HepG2 (cell line): ENCODE measurements at regions not wholly inside any gene's neighbourhood (a gene's known extent, or its start where the extent isn't known, plus 50 kb on each side); places are given as distances from the start of the nearest gene placed in this dataset.
"Not testable (repeated sequence)": the region's sequence is repeated elsewhere in the genome, so short reads cannot be mapped to it uniquely, and the experiment has no call there.

Experiments
- ATAC-seq: fragments of 200-7000 bp; cut with Tn5 transposase; 3 replicates; pipeline ENCODE4 v1.9.1; 2020; ENCODE audit warnings: mild to moderate bottlenecking, moderate library complexity
- BruUV-seq: library from RNA; stranded (reverse); fragments of 400-500 nt; replicated peaks from 2 replicates; lab custom pipeline; 2021; lab: Mats Ljungman, UMichigan
- CTCF ChIA-PET: fragments of 300-600 bp; formaldehyde crosslinking; extraction: SDS; loops from one replicate; lab custom pipeline; 2021; ENCODE audit warnings: low total read pairs, inconsistent platforms, low intra/inter-chr PET ratio; lab: Yijun Ruan, JAX
- POLR2A ChIA-PET: fragments of 350-600 bp; sonication (Branson Sonifier 250); formaldehyde crosslinking; loops from one replicate; lab custom pipeline; 2020; ENCODE audit warnings: antibody characterized with exemption, inconsistent platforms; lab: Yijun Ruan, JAX
- DNase-seq: peaks from one replicate; pipeline ENCODE4 v3.0.0-alpha.2; 2015; ENCODE audit warnings: low spot score
- FAIRE-seq: peaks from 3 replicates; lab custom pipeline; 2011; peaks lifted over from hg19 to GRCh38; lab: Jason Lieb, UNC
- H2AFZ ChIP-seq: one replicate; pipeline ENCODE4 v1.6.1; 2011; ENCODE audit warnings: low read length, inconsistent platforms
- H3K27ac ChIP-seq: fragments of 300-600 bp; 3 replicates; pipeline ENCODE4 v1.8.0; 2011; ENCODE audit warnings: mixed run types, mild to moderate bottlenecking, mixed read lengths, low read length, inconsistent platforms; ENCODE audit not compliant: insufficient read depth; ENCODE audit errors: extremely low read length
- H3K27me3 ChIP-seq, 2 experiments: fragments of 200-600 bp in 1 of 2; 2 replicates in 1 of 2; 3 replicates in 1 of 2; pipeline versions ENCODE4 v1.6.0 to v1.8.0; 2011; ENCODE audit warnings: low read length in 2 of 2, mild to moderate bottlenecking in 2 of 2, moderate library complexity in 2 of 2, inconsistent platforms in 1 of 2; ENCODE audit not compliant: insufficient read depth in 2 of 2, control insufficient read depth in 1 of 2
- H3K36me3 ChIP-seq, 2 experiments: fragments of 200-600 bp in 1 of 2; replicated peaks in 1 of 2; 2 replicates in 1 of 2; 3 replicates in 1 of 2; pipeline versions ENCODE4 v1.5.1 to v1.8.0; 2011; ENCODE audit warnings: low read length in 2 of 2, inconsistent platforms in 1 of 2; ENCODE audit not compliant: insufficient read depth in 2 of 2, control insufficient read depth in 1 of 2
- H3K4me1 ChIP-seq: 2 replicates; pipeline ENCODE4 v1.5.1; 2012; ENCODE audit warnings: low read length, inconsistent platforms; ENCODE audit not compliant: insufficient read depth
- H3K4me2 ChIP-seq: 2 replicates; pipeline ENCODE4 v1.6.0; 2011; ENCODE audit warnings: low read depth, low read length, inconsistent platforms
- H3K4me3 ChIP-seq, 3 experiments: fragments of 200-600 bp in 1 of 3; sonication (generic), shearing (Covaris generic) in 1 of 3; replicated peaks in 1 of 3; 2 replicates each; pipeline ENCODE4 v1.5.1; 2011 to 2016; ENCODE audit warnings: low read length in 3 of 3, inconsistent platforms in 2 of 3, low read depth in 2 of 3, mild to moderate bottlenecking in 2 of 3, control low read depth in 1 of 3, mixed read lengths in 1 of 3; ENCODE audit not compliant: insufficient read depth in 1 of 3
- H3K79me2 ChIP-seq: one replicate; pipeline ENCODE4 v1.6.1; 2011; ENCODE audit warnings: low read length, inconsistent platforms; ENCODE audit not compliant: insufficient read depth
- H3K9ac ChIP-seq: 2 replicates; pipeline ENCODE4 v1.6.0; 2011; ENCODE audit warnings: mild to moderate bottlenecking, low read depth, low read length, inconsistent platforms; ENCODE audit not compliant: insufficient read depth
- H3K9me3 ChIP-seq: 2 replicates; pipeline ENCODE4 v1.5.1; 2012; ENCODE audit warnings: mild to moderate bottlenecking, low read length
- H4K20me1 ChIP-seq: 2 replicates; pipeline ENCODE4 v1.6.0; 2011; ENCODE audit warnings: inconsistent platforms, mild to moderate bottlenecking, low read length, moderate library complexity; ENCODE audit not compliant: insufficient read depth
- DDIT3 ChIP-seq: sonication (generic); formaldehyde crosslinking; IDR thresholded peaks from 2 replicates; pipeline ENCODE4 v1.4.0; 2020; ENCODE audit warnings: mild to moderate bottlenecking, missing genetic modification reagents
- DMTF1 ChIP-seq: sonication (generic); formaldehyde crosslinking; IDR thresholded peaks from 2 replicates; pipeline ENCODE4 v1.4.0; 2020; ENCODE audit warnings: mild to moderate bottlenecking, missing genetic modification reagents
- RBAK ChIP-seq: sonication (generic); formaldehyde crosslinking; IDR thresholded peaks from 2 replicates; pipeline ENCODE4 v1.5.1; 2020; ENCODE audit warnings: mild to moderate bottlenecking, missing genetic modification reagents
- ZNF260 ChIP-seq: sonication (generic); formaldehyde crosslinking; IDR thresholded peaks from 2 replicates; pipeline ENCODE4 v1.4.0; 2020; ENCODE audit warnings: missing genetic modification reagents, low read depth, mild to moderate bottlenecking, borderline replicate concordance
- ZNF44 ChIP-seq: sonication (generic); formaldehyde crosslinking; IDR thresholded peaks from 2 replicates; pipeline ENCODE4 v1.5.1; 2020; ENCODE audit warnings: mild to moderate bottlenecking, missing genetic modification reagents
- WGBS: methylation state at CpG from one replicate; pipeline ENCODE4 v1.1.6; 2017; ENCODE audit warnings: low lambda C conversion rate; 5-methylcytosine and 5-hydroxymethylcytosine counted together
- in situ Hi-C: cut with HindIII; loops from 2 replicates; pipeline ENCODE4 v1.10.0; 2017; ENCODE audit warnings: low pct_unique_long_range_greater_than_20kb; ENCODE audit not compliant: extremely low pct_ligation_motif_present
- intact Hi-C: fragments of 100-400 bp; cut with micrococcal nuclease; formaldehyde crosslinking; loops from one replicate; pipeline ENCODE4 v1.10.0; 2022; ENCODE audit not compliant: unreplicated experiment
- TF ChIP-seq, protein P1 (sequence below): sonication (generic); formaldehyde crosslinking; IDR thresholded peaks from 2 replicates; pipeline ENCODE4 v1.4.0; 2020; ENCODE audit warnings: low read depth, missing genetic modification reagents
- TF ChIP-seq, protein P2 (sequence below): IDR thresholded peaks from 2 replicates; pipeline ENCODE4 v1.6.1; 2016; ENCODE audit warnings: control low read depth

GRCh38 chr3:150270883-150271590 lies 137.1 kb upstream of the TSC22D2 start (continued):
- no peak for TF ChIP-seq DMTF1 (CRISPR knock-in tag)
- TF ChIP-seq, protein P1, sequence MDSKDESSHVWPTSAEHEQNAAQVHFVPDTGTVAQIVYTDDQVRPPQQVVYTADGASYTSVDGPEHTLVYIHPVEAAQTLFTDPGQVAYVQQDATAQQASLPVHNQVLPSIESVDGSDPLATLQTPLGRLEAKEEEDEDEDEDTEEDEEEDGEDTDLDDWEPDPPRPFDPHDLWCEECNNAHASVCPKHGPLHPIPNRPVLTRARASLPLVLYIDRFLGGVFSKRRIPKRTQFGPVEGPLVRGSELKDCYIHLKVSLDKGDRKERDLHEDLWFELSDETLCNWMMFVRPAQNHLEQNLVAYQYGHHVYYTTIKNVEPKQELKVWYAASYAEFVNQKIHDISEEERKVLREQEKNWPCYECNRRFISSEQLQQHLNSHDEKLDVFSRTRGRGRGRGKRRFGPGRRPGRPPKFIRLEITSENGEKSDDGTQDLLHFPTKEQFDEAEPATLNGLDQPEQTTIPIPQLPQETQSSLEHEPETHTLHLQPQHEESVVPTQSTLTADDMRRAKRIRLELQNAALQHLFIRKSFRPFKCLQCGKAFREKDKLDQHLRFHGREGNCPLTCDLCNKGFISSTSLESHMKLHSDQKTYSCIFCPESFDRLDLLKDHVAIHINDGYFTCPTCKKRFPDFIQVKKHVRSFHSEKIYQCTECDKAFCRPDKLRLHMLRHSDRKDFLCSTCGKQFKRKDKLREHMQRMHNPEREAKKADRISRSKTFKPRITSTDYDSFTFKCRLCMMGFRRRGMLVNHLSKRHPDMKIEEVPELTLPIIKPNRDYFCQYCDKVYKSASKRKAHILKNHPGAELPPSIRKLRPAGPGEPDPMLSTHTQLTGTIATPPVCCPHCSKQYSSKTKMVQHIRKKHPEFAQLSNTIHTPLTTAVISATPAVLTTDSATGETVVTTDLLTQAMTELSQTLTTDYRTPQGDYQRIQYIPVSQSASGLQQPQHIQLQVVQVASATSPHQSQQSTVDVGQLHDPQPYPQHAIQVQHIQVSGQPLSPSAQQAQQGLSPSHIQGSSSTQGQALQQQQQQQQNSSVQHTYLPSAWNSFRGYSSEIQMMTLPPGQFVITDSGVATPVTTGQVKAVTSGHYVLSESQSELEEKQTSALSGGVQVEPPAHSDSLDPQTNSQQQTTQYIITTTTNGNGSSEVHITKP (CRISPR knock-in tag), result no peak
- TF ChIP-seq ZNF260, result no peak
- no peak for TF ChIP-seq ZNF44 (CRISPR knock-in tag)
- TF ChIP-seq RBAK, result no peak
- TF ChIP-seq, protein P2, sequence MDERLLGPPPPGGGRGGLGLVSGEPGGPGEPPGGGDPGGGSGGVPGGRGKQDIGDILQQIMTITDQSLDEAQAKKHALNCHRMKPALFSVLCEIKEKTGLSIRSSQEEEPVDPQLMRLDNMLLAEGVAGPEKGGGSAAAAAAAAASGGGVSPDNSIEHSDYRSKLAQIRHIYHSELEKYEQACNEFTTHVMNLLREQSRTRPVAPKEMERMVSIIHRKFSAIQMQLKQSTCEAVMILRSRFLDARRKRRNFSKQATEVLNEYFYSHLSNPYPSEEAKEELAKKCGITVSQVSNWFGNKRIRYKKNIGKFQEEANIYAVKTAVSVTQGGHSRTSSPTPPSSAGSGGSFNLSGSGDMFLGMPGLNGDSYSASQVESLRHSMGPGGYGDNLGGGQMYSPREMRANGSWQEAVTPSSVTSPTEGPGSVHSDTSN, result no peak
- no peak for TF ChIP-seq DDIT3 (CRISPR knock-in tag)

DNA sequence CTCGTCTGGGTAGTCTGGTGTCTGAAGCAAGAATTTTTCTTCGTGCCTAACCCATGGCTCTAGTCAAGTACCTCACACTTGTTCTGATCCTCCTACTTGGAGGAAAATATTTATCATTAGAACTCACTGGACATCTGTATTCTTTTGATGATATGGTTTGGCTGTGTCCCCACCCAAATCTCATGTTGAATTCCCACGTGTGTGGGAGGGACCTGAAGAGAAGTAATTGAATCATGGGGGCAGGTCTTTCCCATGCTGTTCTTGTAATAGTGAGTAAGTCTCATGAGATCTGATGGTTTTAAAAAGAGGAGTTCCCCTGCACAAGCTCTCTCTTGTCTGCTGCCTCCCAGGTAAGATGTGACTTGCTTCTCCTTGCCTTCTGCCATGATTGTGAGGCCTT lies 137.7 kb upstream of the TSC22D2 start:
- H3K27ac ChIP-seq, H3K9ac ChIP-seq, H3K36me3 ChIP-seq, BruUV-seq, H3K4me2 ChIP-seq, H3K4me3 ChIP-seq, intact Hi-C loops, H3K79me2 ChIP-seq, CTCF ChIA-PET, H3K9me3 ChIP-seq, FAIRE-seq, H4K20me1 ChIP-seq, in situ Hi-C loops, H2AFZ ChIP-seq, H3K27me3 ChIP-seq, POLR2A ChIA-PET, ATAC-seq, DNase-seq: not testable (repeated sequence)
- WGBS, result 15% methylated on average over 3 of the region's 3 CpGs
- H3K4me1 ChIP-seq, result peaks cover 17% of the 10 kb centered on the region
